Osteoblast (primary cell): ENCODE measurements at regions not wholly inside any gene's neighbourhood (a gene's known extent, or its start where the extent isn't known, plus 50 kb on each side); places are given as distances from the start of the nearest gene placed in this dataset.

Source experiments
- DNase-seq: peaks from one replicate; pipeline ENCODE4 v3.0.0; 2011; ENCODE audit warnings: low spot score, mixed read lengths; ENCODE audit not compliant: insufficient read length; ENCODE audit errors: missing footprints
- H2AFZ ChIP-seq: 2 replicates; pipeline ENCODE4 v1.6.0; 2011; ENCODE audit warnings: mild to moderate bottlenecking, low read length
- H3K27ac ChIP-seq: 2 replicates; pipeline ENCODE4 v1.5.1; 2011; ENCODE audit warnings: mild to moderate bottlenecking, low read depth, low read length, moderate library complexity
- H3K27me3 ChIP-seq: 2 replicates; pipeline ENCODE4 v1.6.0; 2012; ENCODE audit warnings: mild to moderate bottlenecking, control low read depth, inconsistent platforms, low read length, moderate library complexity; ENCODE audit not compliant: insufficient read depth
- H3K36me3 ChIP-seq: 2 replicates; pipeline ENCODE4 v1.5.1; 2011; ENCODE audit warnings: mild to moderate bottlenecking, low read length, control low read depth, moderate library complexity; ENCODE audit not compliant: insufficient read depth
- H3K4me1 ChIP-seq: 2 replicates; pipeline ENCODE4 v1.5.1; 2011; ENCODE audit warnings: mild to moderate bottlenecking, low read length, control low read depth, moderate library complexity; ENCODE audit not compliant: insufficient read depth
- H3K4me2 ChIP-seq: 2 replicates; pipeline ENCODE4 v1.6.0; 2011; ENCODE audit warnings: mild to moderate bottlenecking, low read length; ENCODE audit not compliant: insufficient read depth
- H3K4me3 ChIP-seq: fragments of 200-600 bp; sonication (generic); 3 replicates; pipeline ENCODE4 v1.5.1; 2012; ENCODE audit warnings: mild to moderate bottlenecking, low read length, inconsistent platforms; ENCODE audit not compliant: insufficient read depth
- H3K79me2 ChIP-seq: 2 replicates; pipeline ENCODE4 v1.6.0; 2012; ENCODE audit warnings: mild to moderate bottlenecking, low read length, control low read depth, inconsistent platforms; ENCODE audit not compliant: insufficient read depth
- H3K9me3 ChIP-seq: 2 replicates; pipeline ENCODE4 v1.5.1; 2011; ENCODE audit warnings: low read depth, low read length, control low read depth
- H4K20me1 ChIP-seq: 2 replicates; pipeline ENCODE4 v1.6.0; 2012; ENCODE audit warnings: mild to moderate bottlenecking, low read length, control low read depth; ENCODE audit not compliant: insufficient read depth
- CTCF ChIP-seq: IDR thresholded peaks from 2 replicates; pipeline ENCODE4 v1.5.1; 2011; ENCODE audit warnings: mild to moderate bottlenecking, low read depth, low read length, moderate library complexity; ENCODE audit errors: extremely low read depth

- Histone ChIP-seq H3K79me2 (no peaks in the 10 kb centered on the region), H3K4me1 (no peaks in the 10 kb centered on the region), H2AFZ (no peak overlapping the region), H3K4me2 (no peak overlapping the region), H3K36me3 (no peaks in the 10 kb centered on the region), H3K27me3 (no peaks in the 10 kb centered on the region), H3K9me3 (no peaks in the 10 kb centered on the region), H3K4me3 (no peak overlapping the region), H3K27ac (no peak overlapping the region), H4K20me1 (no peaks in the 10 kb centered on the region)
- no peak for TF ChIP-seq CTCF
- DNase-seq, result no peak
These were observed 301.4 kb downstream of the NR4A2 start for GRCh38 chr2:156031121-156031520.

- H4K20me1 ChIP-seq, result no peaks in the 10 kb centered on the region
- H3K9me3 ChIP-seq, result no peaks in the 10 kb centered on the region
- DNase-seq, result no peak
- no peak overlapping the region for H3K4me3 ChIP-seq
- no peaks in the 10 kb centered on the region for H3K4me1 ChIP-seq
- no peak overlapping the region for H2AFZ ChIP-seq
- no peaks in the 10 kb centered on the region for H3K36me3 ChIP-seq
- H3K4me2 ChIP-seq, result no peak overlapping the region
- no peak overlapping the region for H3K27ac ChIP-seq
- TF ChIP-seq CTCF, result no peak
- H3K27me3 ChIP-seq, result no peaks in the 10 kb centered on the region
- H3K79me2 ChIP-seq, result no peaks in the 10 kb centered on the region
These were observed 309.2 kb downstream of the NR4A2 start for GRCh38 chr2:156023229-156023869.

GRCh38 chr2:156021146-156022040 lies 311.1 kb downstream of the NR4A2 start:
- Histone ChIP-seq H3K27ac (no peak overlapping the region), H2AFZ (no peak overlapping the region), H3K79me2 (no peaks in the 10 kb centered on the region), H3K4me1 (no peaks in the 10 kb centered on the region), H4K20me1 (no peaks in the 10 kb centered on the region), H3K4me3 (no peak overlapping the region), H3K36me3 (no peaks in the 10 kb centered on the region), H3K9me3 (no peaks in the 10 kb centered on the region), H3K4me2 (no peak overlapping the region), H3K27me3 (no peaks in the 10 kb centered on the region)
- no peak for TF ChIP-seq CTCF
- DNase-seq, result no peak

- no peak for TF ChIP-seq CTCF
- no peak overlapping the region for H3K4me2 ChIP-seq
- H3K4me1 ChIP-seq, result no peaks in the 10 kb centered on the region
- no peaks in the 10 kb centered on the region for H3K36me3 ChIP-seq
- H3K79me2 ChIP-seq, result no peaks in the 10 kb centered on the region
- no peak for DNase-seq
- H3K4me3 ChIP-seq, result no peak overlapping the region
- no peaks in the 10 kb centered on the region for H3K9me3 ChIP-seq
- H3K27me3 ChIP-seq, result no peaks in the 10 kb centered on the region
- no peaks in the 10 kb centered on the region for H4K20me1 ChIP-seq
- no peak overlapping the region for H3K27ac ChIP-seq
- H2AFZ ChIP-seq, result no peak overlapping the region
These were observed 313.2 kb downstream of the NR4A2 start for GRCh38 chr2:156019341-156019740.
